Endothelial cell (in vitro differentiated cells): ENCODE measurements at regions not wholly inside any gene's neighbourhood (a gene's known extent, or its start where the extent isn't known, plus 50 kb on each side); places are given as distances from the start of the nearest gene placed in this dataset.

Experiments
- DNase-seq: peaks from one replicate; pipeline ENCODE4 v3.0.0; 2021; ENCODE audit warnings: low spot score
- H3K27ac Mint-ChIP-seq: one replicate; pipeline ENCODE4 v1.8.0; 2021; ENCODE audit warnings: mixed read lengths, inconsistent platforms; ENCODE audit not compliant: unreplicated experiment
- H3K27me3 Mint-ChIP-seq: one replicate; pipeline ENCODE4 v1.8.0; 2021; ENCODE audit warnings: mild to moderate bottlenecking, moderate library complexity, mixed read lengths, inconsistent platforms; ENCODE audit not compliant: unreplicated experiment
- H3K36me3 Mint-ChIP-seq: one replicate; pipeline ENCODE4 v1.8.0; 2021; ENCODE audit warnings: mild to moderate bottlenecking, low read depth, mixed read lengths, inconsistent platforms; ENCODE audit not compliant: unreplicated experiment
- H3K4me1 Mint-ChIP-seq: one replicate; pipeline ENCODE4 v1.8.0; 2021; ENCODE audit warnings: mild to moderate bottlenecking, mixed read lengths, inconsistent platforms; ENCODE audit not compliant: unreplicated experiment
- H3K4me3 Mint-ChIP-seq: one replicate; pipeline ENCODE4 v1.8.0; 2021; ENCODE audit warnings: mild to moderate bottlenecking, mixed read lengths, inconsistent platforms; ENCODE audit not compliant: unreplicated experiment
- H3K9me3 Mint-ChIP-seq: one replicate; pipeline ENCODE4 v1.8.0; 2021; ENCODE audit warnings: mixed read lengths, inconsistent platforms; ENCODE audit not compliant: unreplicated experiment
- CTCF ChIP-seq: fragments of 200-600 bp; sonication (generic); IDR thresholded peaks from one replicate; pipeline ENCODE4 v1.5.0; 2021; ENCODE audit warnings: antibody characterized with exemption; ENCODE audit not compliant: unreplicated experiment

DNA sequence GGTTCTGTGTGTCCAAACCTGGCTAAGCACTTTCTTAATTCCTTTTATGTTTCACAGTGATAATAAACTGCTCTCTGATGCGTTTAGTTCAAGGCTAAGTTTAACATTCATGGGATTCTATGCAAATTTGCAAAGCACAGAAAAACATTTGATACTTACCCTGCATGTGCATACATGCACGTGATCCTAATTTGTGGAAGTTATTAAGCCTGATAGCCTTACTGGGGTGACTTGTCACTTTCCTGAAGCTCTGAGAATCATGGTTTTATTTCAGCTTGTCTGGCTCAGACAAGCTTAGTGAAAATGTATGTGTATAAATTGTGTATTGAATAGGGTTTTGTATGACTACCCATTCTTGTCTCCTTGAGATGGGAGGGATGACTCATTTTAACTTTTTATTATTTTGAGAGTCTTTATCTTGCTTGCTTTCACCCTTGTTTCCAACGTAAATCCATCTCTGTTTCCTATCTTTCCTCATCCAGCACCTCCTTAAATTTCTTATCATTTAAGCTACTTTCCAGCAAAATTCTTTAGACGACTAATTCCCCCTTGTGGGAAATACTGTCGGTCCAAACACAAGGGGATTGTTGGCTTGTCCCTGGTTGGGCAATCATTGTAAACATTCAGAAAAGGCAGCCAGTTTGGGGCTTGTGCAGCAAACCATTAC, 167.1 kb downstream of the C11orf91 start:
- Mint-ChIP-seq H3K36me3 (no peaks in the 10 kb centered on the region), H3K27me3 (no peaks in the 10 kb centered on the region), H3K27ac (no peak overlapping the region), H3K4me3 (no peak overlapping the region), H3K9me3 (no peaks in the 10 kb centered on the region), H3K4me1 (peaks cover 2% of the 10 kb centered on the region)
- no peak for TF ChIP-seq CTCF
- DNase-seq: no peak

DNA sequence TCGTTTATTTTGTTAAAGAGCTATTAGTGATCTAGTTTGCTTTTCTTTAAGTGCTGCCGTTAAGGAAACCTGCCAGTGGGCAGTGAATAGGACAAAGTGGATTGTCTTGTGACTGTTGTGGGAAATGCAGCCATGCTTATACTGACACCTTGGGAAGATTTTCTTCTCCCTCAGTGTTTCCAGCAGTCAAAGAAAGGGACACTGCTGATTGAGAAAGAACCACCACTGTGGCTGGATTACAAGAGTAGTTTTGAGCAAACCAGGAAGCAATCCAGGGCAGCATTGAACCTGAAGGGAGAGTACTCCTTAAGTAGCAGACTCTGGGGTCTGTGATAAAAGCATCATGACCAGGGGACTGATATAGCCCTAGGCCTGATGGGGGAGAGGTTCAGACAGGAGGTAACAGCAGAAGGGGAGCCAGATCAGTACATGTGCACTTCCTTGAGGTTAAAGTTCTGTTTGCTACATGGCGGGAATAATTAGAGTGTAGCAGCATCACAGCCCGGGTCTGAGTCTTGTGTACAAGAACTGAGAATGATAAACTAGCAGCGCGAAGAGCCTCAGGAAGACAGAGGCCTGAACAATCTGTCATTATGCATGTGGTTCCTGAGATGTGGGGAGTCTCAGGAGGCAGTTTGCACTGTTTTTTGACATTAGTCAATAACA, 167.8 kb downstream of the C11orf91 start:
- H3K9me3 Mint-ChIP-seq: no peaks in the 10 kb centered on the region
- H3K36me3 Mint-ChIP-seq: no peaks in the 10 kb centered on the region
- H3K27ac Mint-ChIP-seq: no peak overlapping the region
- H3K4me3 Mint-ChIP-seq: no peak overlapping the region
- no peaks in the 10 kb centered on the region for H3K4me1 Mint-ChIP-seq
- TF ChIP-seq CTCF: no peak
- no peaks in the 10 kb centered on the region for H3K27me3 Mint-ChIP-seq
- DNase-seq: no peak

DNA sequence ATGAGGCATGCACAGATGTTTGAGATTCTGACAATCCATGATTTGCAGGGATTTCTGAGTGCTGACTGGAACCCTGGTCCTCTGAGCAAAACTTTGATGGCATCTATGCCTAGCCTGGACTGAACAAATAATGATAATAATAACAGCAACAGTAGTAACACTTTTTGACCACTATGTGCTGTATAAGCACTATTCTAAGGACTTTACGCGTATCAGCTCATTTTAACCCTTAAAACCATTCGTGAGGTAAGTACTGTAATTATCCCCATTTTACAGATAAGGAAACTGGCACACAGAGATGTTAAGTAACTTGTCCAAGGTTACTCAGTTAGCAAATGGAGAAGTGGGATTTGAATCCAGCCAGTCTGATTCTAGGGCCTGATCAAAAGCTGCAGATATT, 168.4 kb downstream of the C11orf91 start:
- no peaks in the 10 kb centered on the region for H3K4me1 Mint-ChIP-seq
- no peak overlapping the region for H3K4me3 Mint-ChIP-seq
- no peak for TF ChIP-seq CTCF
- no peak for DNase-seq
- no peaks in the 10 kb centered on the region for H3K27me3 Mint-ChIP-seq
- H3K27ac Mint-ChIP-seq: no peak overlapping the region
- no peaks in the 10 kb centered on the region for H3K9me3 Mint-ChIP-seq
- no peaks in the 10 kb centered on the region for H3K36me3 Mint-ChIP-seq

DNA sequence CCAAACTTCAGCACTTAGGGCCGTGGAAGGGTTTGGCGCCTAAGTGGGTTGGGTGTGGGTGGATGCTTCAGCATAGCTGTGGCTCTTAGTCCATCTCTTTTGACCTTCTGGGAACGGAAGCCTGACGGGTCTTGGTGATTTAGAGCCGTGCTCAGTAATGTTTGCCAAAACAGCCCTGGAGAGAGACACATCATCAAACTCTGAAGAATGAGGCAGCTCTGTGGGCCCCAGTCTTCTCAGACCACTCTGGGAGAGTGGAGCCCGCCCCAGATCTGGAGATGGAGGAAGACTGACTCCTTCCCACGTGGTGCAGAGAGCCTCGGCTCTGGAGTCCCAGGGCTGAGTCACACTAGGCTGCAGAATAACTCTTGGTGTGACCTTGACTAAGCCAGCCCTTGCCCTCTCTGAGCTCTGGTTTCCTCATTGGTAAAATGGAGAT, 168.9 kb downstream of the C11orf91 start:
- no peak for DNase-seq
- H3K9me3 Mint-ChIP-seq: no peaks in the 10 kb centered on the region

More for the DNA sequence above, 168.9 kb downstream of the C11orf91 start:
- Mint-ChIP-seq H3K27ac (no peak overlapping the region), H3K4me1 (no peaks in the 10 kb centered on the region), H3K4me3 (no peak overlapping the region), H3K27me3 (no peaks in the 10 kb centered on the region), H3K36me3 (no peaks in the 10 kb centered on the region)
- no peak for TF ChIP-seq CTCF
